ENCODE measurements at regions not wholly inside any gene's neighbourhood (a gene's known extent, or its start where the extent isn't known, plus 50 kb on each side); places are given as distances from the start of the nearest gene placed in this dataset.

GRCh38 chr12:25684070-25684469 is 131.0 kb upstream of the LMNTD1 start:
- TF ChIP-seq MXI1 (conservative IDR thresholded peaks at IDR 0.05; ENCODE audit: poor library complexity, severe bottlenecking) = no peak
- TF ChIP-seq, protein P1, sequence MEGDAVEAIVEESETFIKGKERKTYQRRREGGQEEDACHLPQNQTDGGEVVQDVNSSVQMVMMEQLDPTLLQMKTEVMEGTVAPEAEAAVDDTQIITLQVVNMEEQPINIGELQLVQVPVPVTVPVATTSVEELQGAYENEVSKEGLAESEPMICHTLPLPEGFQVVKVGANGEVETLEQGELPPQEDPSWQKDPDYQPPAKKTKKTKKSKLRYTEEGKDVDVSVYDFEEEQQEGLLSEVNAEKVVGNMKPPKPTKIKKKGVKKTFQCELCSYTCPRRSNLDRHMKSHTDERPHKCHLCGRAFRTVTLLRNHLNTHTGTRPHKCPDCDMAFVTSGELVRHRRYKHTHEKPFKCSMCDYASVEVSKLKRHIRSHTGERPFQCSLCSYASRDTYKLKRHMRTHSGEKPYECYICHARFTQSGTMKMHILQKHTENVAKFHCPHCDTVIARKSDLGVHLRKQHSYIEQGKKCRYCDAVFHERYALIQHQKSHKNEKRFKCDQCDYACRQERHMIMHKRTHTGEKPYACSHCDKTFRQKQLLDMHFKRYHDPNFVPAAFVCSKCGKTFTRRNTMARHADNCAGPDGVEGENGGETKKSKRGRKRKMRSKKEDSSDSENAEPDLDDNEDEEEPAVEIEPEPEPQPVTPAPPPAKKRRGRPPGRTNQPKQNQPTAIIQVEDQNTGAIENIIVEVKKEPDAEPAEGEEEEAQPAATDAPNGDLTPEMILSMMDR (IDR thresholded peaks at IDR 0.05; ENCODE audit: poor library complexity, severe bottlenecking) = no peak
- no peak for TF ChIP-seq EZH2 (IDR thresholded peaks at IDR 0.05; ENCODE audit: borderline replicate concordance, insufficient read depth, low read length, poor library complexity, severe bottlenecking)
- no peak for TF ChIP-seq POLR2AphosphoS5 (IDR thresholded peaks at IDR 0.05)
- no peak for TF ChIP-seq SMC3 (conservative IDR thresholded peaks at IDR 0.05; ENCODE audit: poor library complexity)
- no peak for TF ChIP-seq EP300 (conservative IDR thresholded peaks at IDR 0.05; ENCODE audit: poor library complexity, severe bottlenecking)
- no peak for TF ChIP-seq RAD21 (conservative IDR thresholded peaks at IDR 0.05)
- TF ChIP-seq TAF1 (IDR thresholded peaks at IDR 0.05; ENCODE audit: low read depth) = no peak
- TF ChIP-seq REST (IDR thresholded peaks at IDR 0.05; ENCODE audit: borderline replicate concordance) = no peak

All from neural cell (in vitro differentiated cells).